WTC11 (cell line): ENCODE measurements at regions not wholly inside any gene's neighbourhood (a gene's known extent, or its start where the extent isn't known, plus 50 kb on each side); places are given as distances from the start of the nearest gene placed in this dataset.
A peak's percentile ranks its signal among the peaks of the same experiment; 100 is the strongest.

ENCODE experiments used
- ATAC-seq: fragments of 200-7000 bp; cut with Tn5 transposase; 2 replicates; pipeline ENCODE4 v1.10.0; 2021; ENCODE audit warnings: mild to moderate bottlenecking, moderate library complexity
- CTCF ChIA-PET: fragments of 300-600 bp; sonication (Branson Sonifier 250); formaldehyde crosslinking; loops from one replicate; lab custom pipeline; 2021; ENCODE audit warnings: antibody characterized with exemption; lab: Charles Lee
- POLR2A ChIA-PET: fragments of 350-600 bp; sonication (Branson Sonifier 250); formaldehyde crosslinking; loops from one replicate; lab custom pipeline; 2021; ENCODE audit warnings: antibody characterized with exemption; lab: Charles Lee
- DNase-seq: peaks from one replicate; pipeline ENCODE4 v3.0.0; 2021; ENCODE audit warnings: low spot score
- H3K27ac Mint-ChIP-seq: 2 replicates; pipeline ENCODE4 v1.8.0; 2021; ENCODE audit warnings: mixed read lengths
- H3K27me3 Mint-ChIP-seq: 2 replicates; pipeline ENCODE4 v1.8.0; 2021; ENCODE audit warnings: low read depth, mild to moderate bottlenecking, moderate library complexity, mixed read lengths
- H3K36me3 Mint-ChIP-seq: 2 replicates; pipeline ENCODE4 v1.8.0; 2021; ENCODE audit warnings: mixed read lengths
- H3K4me1 Mint-ChIP-seq: 2 replicates; pipeline ENCODE4 v1.8.0; 2022; ENCODE audit warnings: mixed read lengths
- H3K4me3 Mint-ChIP-seq: 2 replicates; pipeline ENCODE4 v1.8.0; 2021; ENCODE audit warnings: mild to moderate bottlenecking, moderate library complexity, mixed read lengths
- H3K9me3 Mint-ChIP-seq: 2 replicates; pipeline ENCODE4 v1.8.0; 2021; ENCODE audit warnings: mixed read lengths
- ATF2 ChIP-seq: sonication (generic); formaldehyde crosslinking; IDR thresholded peaks from 2 replicates; pipeline ENCODE4 v1.8.1; 2022; ENCODE audit warnings: low read depth, missing genetic modification reagents, borderline replicate concordance
- ATF3 ChIP-seq: sonication (generic); formaldehyde crosslinking; conservative IDR thresholded peaks from 2 replicates; pipeline ENCODE4 v1.8.1; 2022; ENCODE audit warnings: mild to moderate bottlenecking, missing genetic modification reagents
- EMX1 ChIP-seq: fragments of 250-450 bp; sonication (Bioruptor Pico); IDR thresholded peaks from 2 replicates; pipeline ENCODE4 v1.8.0; 2021; ENCODE audit warnings: mild to moderate bottlenecking
- FOXK1 ChIP-seq: sonication (generic); formaldehyde crosslinking; IDR thresholded peaks from 2 replicates; pipeline ENCODE4 v1.8.0; 2022; ENCODE audit warnings: mild to moderate bottlenecking, moderate library complexity, missing genetic modification reagents
- HMGXB4 ChIP-seq: sonication (generic); formaldehyde crosslinking; IDR thresholded peaks from 2 replicates; pipeline ENCODE4 v1.8.1; 2023; ENCODE audit warnings: mild to moderate bottlenecking, moderate library complexity, missing genetic modification reagents
- IRF2 ChIP-seq: sonication (generic); formaldehyde crosslinking; IDR thresholded peaks from 2 replicates; pipeline ENCODE4 v1.8.0; 2022; ENCODE audit warnings: low read depth, missing genetic modification reagents, borderline replicate concordance
- JAZF1 ChIP-seq: fragments of 250-450 bp; sonication (Bioruptor Pico); IDR thresholded peaks from 2 replicates; pipeline ENCODE4 v1.9.0; 2021; ENCODE audit warnings: moderate library complexity, mild to moderate bottlenecking, inconsistent platforms
- NFATC4 ChIP-seq: fragments of 250-450 bp; sonication (Bioruptor Pico); IDR thresholded peaks from 2 replicates; pipeline ENCODE4 v1.9.0; 2021; ENCODE audit warnings: mild to moderate bottlenecking
- NFE2L1 ChIP-seq: sonication (generic); formaldehyde crosslinking; IDR thresholded peaks from 2 replicates; pipeline ENCODE4 v1.8.1; 2023; ENCODE audit warnings: missing genetic modification reagents
- PRRX2 ChIP-seq: fragments of 250-450 bp; sonication (Bioruptor Pico); IDR thresholded peaks from 2 replicates; pipeline ENCODE4 v1.8.0; 2021; ENCODE audit warnings: mild to moderate bottlenecking
- RORB ChIP-seq: fragments of 250-450 bp; sonication (Bioruptor Pico); IDR thresholded peaks from 2 replicates; pipeline ENCODE4 v1.9.0; 2021; ENCODE audit warnings: mild to moderate bottlenecking
- TP53 ChIP-seq: sonication (generic); formaldehyde crosslinking; IDR thresholded peaks from 2 replicates; pipeline ENCODE4 v1.8.1; 2023; ENCODE audit warnings: mild to moderate bottlenecking, missing genetic modification reagents
- ZNF138 ChIP-seq: sonication (generic); formaldehyde crosslinking; conservative IDR thresholded peaks from 2 replicates; pipeline ENCODE4 v1.8.1; 2022; ENCODE audit warnings: mild to moderate bottlenecking, moderate library complexity, missing genetic modification reagents
- ZNF219 ChIP-seq: sonication (generic); formaldehyde crosslinking; IDR thresholded peaks from 2 replicates; pipeline ENCODE4 v1.8.0; 2023; ENCODE audit warnings: missing genetic modification reagents, mild to moderate bottlenecking, borderline replicate concordance
- ZNF281 ChIP-seq: sonication (generic); formaldehyde crosslinking; IDR thresholded peaks from 2 replicates; pipeline ENCODE4 v1.8.0; 2023; ENCODE audit warnings: mild to moderate bottlenecking, missing genetic modification reagents
- ZNF512 ChIP-seq: sonication (generic); formaldehyde crosslinking; IDR thresholded peaks from 2 replicates; pipeline ENCODE4 v1.8.1; 2022; ENCODE audit warnings: missing genetic modification reagents, borderline replicate concordance
- ZSCAN18 ChIP-seq: fragments of 250-450 bp; sonication (Bioruptor Pico); IDR thresholded peaks from 2 replicates; pipeline ENCODE4 v2.1.2; 2022; ENCODE audit warnings: mild to moderate bottlenecking, moderate library complexity

- TF ChIP-seq JAZF1 (CRISPR knock-in tag) = no peak
- no peak for TF ChIP-seq RORB (CRISPR knock-in tag)
Observed at GRCh38 chr11:71197096-71197495, 55.3 kb downstream of the SHANK2 start (continued).

- no peak for DNase-seq
- peak overlapping the region; percentile 13; the same call in 1 of the 2 replicates for H3K27ac Mint-ChIP-seq
- peaks cover 9% of the 10 kb centered on the region; the same call in 1 of the 2 replicates for H3K36me3 Mint-ChIP-seq
- H3K4me1 Mint-ChIP-seq = peaks cover 15% of the 10 kb centered on the region
- ChIA-PET POLR2A (no interaction called here), CTCF (interaction anchor here (1.0 kb wide), 1 partner anchor 57 kb away, joined by 3 read pairs; no protein-coding TSS in a partner anchor)
- no peaks in the 10 kb centered on the region for H3K9me3 Mint-ChIP-seq
- no peak overlapping the region for H3K4me3 Mint-ChIP-seq
- no peak for ATAC-seq
- H3K27me3 Mint-ChIP-seq = no peaks in the 10 kb centered on the region
- TF ChIP-seq ZNF138 (CRISPR knock-in tag) (no peak), ZNF281 (no peak)
Observed at GRCh38 chr11:71194710-71195109, 57.7 kb downstream of the SHANK2 start.

- no peak overlapping the region for H3K27ac Mint-ChIP-seq
- no peaks in the 10 kb centered on the region for H3K9me3 Mint-ChIP-seq
- H3K4me3 Mint-ChIP-seq = no peak overlapping the region
- CTCF ChIA-PET = no interaction called here
- no peak for DNase-seq
- H3K4me1 Mint-ChIP-seq = peaks cover 18% of the 10 kb centered on the region
- no peak for ATAC-seq
- TF ChIP-seq PRRX2 (CRISPR knock-in tag) (no peak), TP53 (no peak), ZSCAN18 (CRISPR knock-in tag) (no peak), NFATC4 (CRISPR knock-in tag) (no peak), ZNF512 (CRISPR knock-in tag) (no peak), EMX1 (CRISPR knock-in tag) (no peak), ZNF138 (CRISPR knock-in tag) (no peak), RORB (CRISPR knock-in tag) (no peak), FOXK1 (CRISPR knock-in tag) (no peak)
- POLR2A ChIA-PET = no interaction called here
- no peaks in the 10 kb centered on the region for H3K27me3 Mint-ChIP-seq
- peaks cover 9% of the 10 kb centered on the region; the same call in 1 of the 2 replicates for H3K36me3 Mint-ChIP-seq
Observed at GRCh38 chr11:71193431-71193830, 58.9 kb downstream of the SHANK2 start.

GRCh38 chr11:71192629-71193028, 59.7 kb downstream of the SHANK2 start:
- H3K36me3 Mint-ChIP-seq = peaks cover 17% of the 10 kb centered on the region
- no peaks in the 10 kb centered on the region for H3K27me3 Mint-ChIP-seq
- ChIA-PET POLR2A (no interaction called here), CTCF (no interaction called here)
- DNase-seq (no peak), ATAC-seq (no peak)
- H3K4me1 Mint-ChIP-seq = peaks cover 18% of the 10 kb centered on the region
- no peak overlapping the region for H3K4me3 Mint-ChIP-seq
- no peaks in the 10 kb centered on the region for H3K9me3 Mint-ChIP-seq
- no peak overlapping the region for H3K27ac Mint-ChIP-seq
- no peak for TF ChIP-seq NFE2L1 (CRISPR knock-in tag)

GRCh38 chr11:71191201-71191600, 61.2 kb downstream of the SHANK2 start:
- no peak for DNase-seq
- CTCF ChIA-PET = no interaction called here

More at GRCh38 chr11:71191201-71191600, 61.2 kb downstream of the SHANK2 start:
- no peaks in the 10 kb centered on the region for H3K27me3 Mint-ChIP-seq
- TF ChIP-seq IRF2 (CRISPR knock-in tag) (no peak), ZNF219 (no peak), ATF2 (no peak), HMGXB4 (CRISPR knock-in tag) (no peak), ATF3 (CRISPR knock-in tag) (no peak)
- TF ChIP-seq, all 79 proteins: peak for 0
- no peak for ATAC-seq
- Mint-ChIP-seq H3K27ac (no peak overlapping the region), H3K4me1 (peaks cover 15% of the 10 kb centered on the region), H3K36me3 (peaks cover 24% of the 10 kb centered on the region), H3K4me3 (no peak overlapping the region), H3K9me3 (no peaks in the 10 kb centered on the region)
- POLR2A ChIA-PET = no interaction called here
